ENCODE measurements at regions not wholly inside any gene's neighbourhood (a gene's known extent, or its start where the extent isn't known, plus 50 kb on each side); places are given as distances from the start of the nearest gene placed in this dataset.

GRCh38 chr1:104868794-104869193, 1119.1 kb downstream of the AMY1C start:
- Histone ChIP-seq H3K79me2 (ENCODE audit: insufficient read depth, low read length) (no peaks in the 10 kb centered on the region), H3K4me2 (ENCODE audit: low read depth, low read length, poor library complexity, severe bottlenecking) (no peak overlapping the region), H3K9me2 (replicated peaks; ENCODE audit: low read depth, low read length) (no peaks in the 10 kb centered on the region), H2AFZ (ENCODE audit: low read length) (no peak overlapping the region), H3F3A (ENCODE audit: low read depth) (no peaks in the 10 kb centered on the region), H3K4me1 (ENCODE audit: insufficient read depth, low read length, poor library complexity, severe bottlenecking) (no peaks in the 10 kb centered on the region), H4K20me1 (ENCODE audit: insufficient read depth, low read length, poor library complexity, severe bottlenecking) (no peaks in the 10 kb centered on the region), H3K27me3 (ENCODE audit: insufficient read depth, low read length, poor library complexity, severe bottlenecking) (no peaks in the 10 kb centered on the region), H3K9ac (ENCODE audit: low read depth, low read length, poor library complexity, severe bottlenecking) (no peak overlapping the region), H3K9me3 (ENCODE audit: insufficient read depth, low read depth, low read length) (no peaks in the 10 kb centered on the region), H3K36me3 (ENCODE audit: insufficient read depth, low read length) (no peaks in the 10 kb centered on the region), H3K4me3 (ENCODE audit: low read length, poor library complexity, severe bottlenecking) (no peak overlapping the region)
- TF ChIP-seq CTCF (conservative IDR thresholded peaks at IDR 0.05; ENCODE audit: low read length), result no peak
- TF ChIP-seq EZH2phosphoT487 (IDR thresholded peaks at IDR 0.05; ENCODE audit: borderline replicate concordance), result no peak

GRCh38 chr1:104874044-104874443, 1124.3 kb downstream of the AMY1C start:
- Histone ChIP-seq H3K4me3 (ENCODE audit: low read length, poor library complexity, severe bottlenecking) (no peak overlapping the region), H2AFZ (ENCODE audit: low read length) (no peak overlapping the region), H3K4me1 (ENCODE audit: insufficient read depth, low read length, poor library complexity, severe bottlenecking) (no peaks in the 10 kb centered on the region), H3F3A (ENCODE audit: low read depth) (no peaks in the 10 kb centered on the region), H3K36me3 (ENCODE audit: insufficient read depth, low read length) (no peaks in the 10 kb centered on the region), H3K9me2 (replicated peaks; ENCODE audit: low read depth, low read length) (no peaks in the 10 kb centered on the region), H3K79me2 (ENCODE audit: insufficient read depth, low read length) (no peaks in the 10 kb centered on the region), H3K4me2 (ENCODE audit: low read depth, low read length, poor library complexity, severe bottlenecking) (no peak overlapping the region), H3K9ac (ENCODE audit: low read depth, low read length, poor library complexity, severe bottlenecking) (no peak overlapping the region), H3K9me3 (ENCODE audit: insufficient read depth, low read depth, low read length) (no peaks in the 10 kb centered on the region), H3K27me3 (ENCODE audit: insufficient read depth, low read length, poor library complexity, severe bottlenecking) (no peaks in the 10 kb centered on the region), H4K20me1 (ENCODE audit: insufficient read depth, low read length, poor library complexity, severe bottlenecking) (no peaks in the 10 kb centered on the region)
- no peak for TF ChIP-seq EZH2phosphoT487 (IDR thresholded peaks at IDR 0.05; ENCODE audit: borderline replicate concordance)
- TF ChIP-seq CTCF (conservative IDR thresholded peaks at IDR 0.05; ENCODE audit: low read length), result no peak

GRCh38 chr1:104878203-104878909, 1128.7 kb downstream of the AMY1C start:
- Histone ChIP-seq H3K4me3 (ENCODE audit: low read length, poor library complexity, severe bottlenecking) (no peak overlapping the region), H3K79me2 (ENCODE audit: insufficient read depth, low read length) (no peaks in the 10 kb centered on the region), H3F3A (ENCODE audit: low read depth) (no peaks in the 10 kb centered on the region), H3K36me3 (ENCODE audit: insufficient read depth, low read length) (no peaks in the 10 kb centered on the region), H3K4me2 (ENCODE audit: low read depth, low read length, poor library complexity, severe bottlenecking) (no peak overlapping the region), H3K4me1 (ENCODE audit: insufficient read depth, low read length, poor library complexity, severe bottlenecking) (no peaks in the 10 kb centered on the region), H3K27me3 (ENCODE audit: insufficient read depth, low read length, poor library complexity, severe bottlenecking) (no peaks in the 10 kb centered on the region), H2AFZ (ENCODE audit: low read length) (no peak overlapping the region), H3K9ac (ENCODE audit: low read depth, low read length, poor library complexity, severe bottlenecking) (no peak overlapping the region), H4K20me1 (ENCODE audit: insufficient read depth, low read length, poor library complexity, severe bottlenecking) (no peaks in the 10 kb centered on the region), H3K9me3 (ENCODE audit: insufficient read depth, low read depth, low read length) (no peaks in the 10 kb centered on the region), H3K9me2 (replicated peaks; ENCODE audit: low read depth, low read length) (no peaks in the 10 kb centered on the region)
- TF ChIP-seq CTCF (conservative IDR thresholded peaks at IDR 0.05; ENCODE audit: low read length) (peak; percentile 39; the same call in 1 of the 2 replicates), EZH2phosphoT487 (IDR thresholded peaks at IDR 0.05; ENCODE audit: borderline replicate concordance) (no peak)
